ENCODE measurements at regions not wholly inside any gene's neighbourhood (a gene's known extent, or its start where the extent isn't known, plus 50 kb on each side); places are given as distances from the start of the nearest gene placed in this dataset.

DNA sequence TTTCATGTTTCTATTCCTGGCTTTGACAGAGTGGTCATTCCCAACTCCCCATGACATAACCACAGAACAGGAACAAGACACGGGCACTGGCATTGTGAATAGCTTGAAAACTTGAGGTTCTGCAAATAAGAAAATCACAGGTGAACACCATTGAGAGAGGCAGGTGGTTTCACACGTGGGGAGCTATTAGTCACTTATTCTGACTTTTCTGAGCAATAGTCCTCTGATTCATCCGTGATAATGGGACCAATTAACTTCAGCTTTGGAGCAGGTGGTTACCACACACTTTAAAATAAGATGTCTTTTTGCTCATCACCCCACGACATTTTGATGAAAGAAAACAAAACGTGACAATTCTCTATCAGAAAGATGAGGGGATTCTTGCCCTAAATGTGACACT, 224.7 kb downstream of the KLF13 start:
- Histone ChIP-seq H3K9ac (ENCODE audit: low read length) (no peak overlapping the region), H3K27ac (ENCODE audit: low read depth, low read length) (no peak overlapping the region), H3K4me1 (ENCODE audit: control insufficient read depth, insufficient read depth, low read length) (no peaks in the 10 kb centered on the region), H3K36me3 (ENCODE audit: control insufficient read depth, insufficient read depth, low read length) (no peaks in the 10 kb centered on the region), H3K9me3 (ENCODE audit: control insufficient read depth, insufficient read depth, low read depth, low read length) (no peaks in the 10 kb centered on the region), H3K4me3 (ENCODE audit: low read depth, low read length) (no peak overlapping the region), H3K27me3 (ENCODE audit: control insufficient read depth, insufficient read depth, low read length) (no peaks in the 10 kb centered on the region)

DNA sequence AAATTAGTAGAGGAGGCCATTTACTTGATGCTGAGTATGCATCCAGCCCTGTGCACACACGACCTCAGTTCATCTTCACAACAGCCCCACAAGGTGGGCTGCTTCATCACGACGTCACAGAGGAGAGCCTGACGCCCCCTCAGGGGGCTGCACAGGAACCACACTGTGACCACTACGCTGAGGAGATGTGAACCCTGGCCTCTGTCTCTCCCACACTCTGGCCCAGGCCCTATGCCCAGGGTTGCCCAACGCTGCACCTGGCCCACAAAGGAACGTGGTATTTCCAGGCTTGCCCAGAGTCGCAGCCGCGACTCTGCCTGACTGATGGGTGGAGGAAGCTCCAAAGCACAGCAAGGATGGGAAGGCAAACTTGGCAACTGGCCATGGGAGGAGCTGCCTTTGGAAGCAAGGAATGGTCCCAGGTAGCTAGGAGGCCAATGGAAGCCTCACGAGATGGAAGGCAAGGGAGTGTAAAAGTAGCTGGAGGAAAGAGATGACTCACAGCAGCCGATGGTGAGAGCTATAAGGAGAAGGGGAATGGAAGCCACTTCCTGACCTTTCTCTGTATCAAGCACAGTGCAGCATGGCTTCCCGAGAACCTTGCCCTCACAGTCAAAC, 226.0 kb downstream of the KLF13 start:
- Histone ChIP-seq H3K9ac (ENCODE audit: low read length) (no peak overlapping the region), H3K27ac (ENCODE audit: low read depth, low read length) (no peak overlapping the region), H3K9me3 (ENCODE audit: control insufficient read depth, insufficient read depth, low read depth, low read length) (no peaks in the 10 kb centered on the region), H3K4me1 (ENCODE audit: control insufficient read depth, insufficient read depth, low read length) (no peaks in the 10 kb centered on the region), H3K27me3 (ENCODE audit: control insufficient read depth, insufficient read depth, low read length) (no peaks in the 10 kb centered on the region), H3K4me3 (ENCODE audit: low read depth, low read length) (no peak overlapping the region), H3K36me3 (ENCODE audit: control insufficient read depth, insufficient read depth, low read length) (no peaks in the 10 kb centered on the region)

DNA sequence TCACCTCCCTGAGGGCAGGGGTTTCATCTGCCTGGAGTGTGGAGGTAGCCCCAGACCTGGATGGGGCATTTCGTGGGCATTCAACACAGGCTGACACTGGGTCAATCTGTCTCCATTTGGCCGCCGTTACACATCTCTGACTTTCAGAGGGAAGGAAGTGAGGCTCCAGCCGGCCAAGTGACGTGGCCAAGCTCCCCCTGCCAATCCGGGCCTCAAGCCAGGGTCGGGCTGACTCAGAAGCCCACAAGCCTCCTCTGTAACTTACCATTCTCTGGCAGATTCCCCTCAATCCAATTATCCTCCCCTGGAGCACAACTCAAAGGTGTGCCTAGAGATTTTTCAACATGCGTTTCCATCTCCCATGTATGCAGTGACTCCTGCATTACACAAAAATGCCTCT, 227.6 kb downstream of the KLF13 start:
- H3K36me3 ChIP-seq (ENCODE audit: control insufficient read depth, insufficient read depth, low read length) = no peaks in the 10 kb centered on the region
- H3K9me3 ChIP-seq (ENCODE audit: control insufficient read depth, insufficient read depth, low read depth, low read length) = no peaks in the 10 kb centered on the region
- H3K27me3 ChIP-seq (ENCODE audit: control insufficient read depth, insufficient read depth, low read length) = no peaks in the 10 kb centered on the region
- no peak overlapping the region for H3K9ac ChIP-seq (ENCODE audit: low read length)
- H3K27ac ChIP-seq (ENCODE audit: low read depth, low read length) = no peak overlapping the region
- no peak overlapping the region for H3K4me3 ChIP-seq (ENCODE audit: low read depth, low read length)
- H3K4me1 ChIP-seq (ENCODE audit: control insufficient read depth, insufficient read depth, low read length) = no peaks in the 10 kb centered on the region

DNA sequence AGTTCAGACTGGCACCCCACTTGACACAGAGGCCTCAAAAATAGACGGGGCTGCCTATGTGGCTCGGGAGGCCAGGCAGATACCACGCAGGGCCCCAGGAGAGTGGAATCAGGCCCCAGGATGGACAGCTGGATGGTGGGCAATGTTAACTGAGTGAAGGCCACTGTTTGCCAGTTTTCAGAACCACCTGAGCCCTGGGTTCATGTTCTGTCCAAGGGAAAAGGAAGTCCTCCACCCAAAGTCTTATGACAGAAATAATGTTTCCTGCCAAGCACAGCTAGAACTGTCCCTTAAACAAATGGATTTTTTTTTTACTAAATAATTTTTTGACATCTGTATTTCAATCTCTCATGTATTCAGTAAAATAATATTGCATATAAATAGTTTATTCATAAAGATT, 228.4 kb downstream of the KLF13 start:
- Histone ChIP-seq H3K4me3 (ENCODE audit: low read depth, low read length) (no peak overlapping the region), H3K9ac (ENCODE audit: low read length) (no peak overlapping the region), H3K36me3 (ENCODE audit: control insufficient read depth, insufficient read depth, low read length) (no peaks in the 10 kb centered on the region), H3K9me3 (ENCODE audit: control insufficient read depth, insufficient read depth, low read depth, low read length) (no peaks in the 10 kb centered on the region), H3K27me3 (ENCODE audit: control insufficient read depth, insufficient read depth, low read length) (no peaks in the 10 kb centered on the region), H3K27ac (ENCODE audit: low read depth, low read length) (no peak overlapping the region), H3K4me1 (ENCODE audit: control insufficient read depth, insufficient read depth, low read length) (no peaks in the 10 kb centered on the region)

DNA sequence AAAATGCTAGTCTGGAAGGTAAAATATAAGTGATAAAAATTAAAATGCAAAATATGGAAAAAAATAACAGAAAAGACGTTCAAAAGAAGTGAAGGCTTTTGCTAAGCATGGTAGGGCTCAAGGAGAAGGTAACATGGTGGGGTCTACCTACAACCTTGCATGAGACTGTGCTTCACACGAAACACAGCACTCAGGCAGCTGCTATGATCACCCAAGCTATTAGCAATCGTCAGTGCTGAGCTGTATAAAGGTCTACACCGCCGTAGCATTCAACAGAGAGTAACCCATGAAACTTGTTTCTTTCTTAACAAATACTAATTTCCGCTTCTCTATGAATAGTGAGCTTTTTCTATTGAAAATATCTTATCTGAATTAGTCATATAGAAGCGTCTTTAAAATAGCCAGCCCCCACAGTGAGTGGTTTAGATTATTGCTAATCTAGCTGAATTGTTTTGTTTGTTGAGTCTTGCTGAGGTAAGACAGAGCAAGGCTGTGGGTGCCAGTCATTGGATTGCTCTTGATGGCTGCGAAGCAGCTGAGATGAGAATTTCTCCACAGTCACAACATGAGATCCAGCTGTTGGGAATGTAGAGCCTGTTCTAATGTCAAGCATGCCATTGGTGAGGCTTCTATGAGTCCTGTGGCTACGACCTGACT, 230.0 kb downstream of the KLF13 start:
- Histone ChIP-seq H3K27me3 (ENCODE audit: control insufficient read depth, insufficient read depth, low read length) (no peaks in the 10 kb centered on the region), H3K4me3 (ENCODE audit: low read depth, low read length) (no peak overlapping the region), H3K36me3 (ENCODE audit: control insufficient read depth, insufficient read depth, low read length) (no peaks in the 10 kb centered on the region), H3K9ac (ENCODE audit: low read length) (no peak overlapping the region), H3K9me3 (ENCODE audit: control insufficient read depth, insufficient read depth, low read depth, low read length) (no peaks in the 10 kb centered on the region), H3K4me1 (ENCODE audit: control insufficient read depth, insufficient read depth, low read length) (no peaks in the 10 kb centered on the region), H3K27ac (ENCODE audit: low read depth, low read length) (no peak overlapping the region)

DNA sequence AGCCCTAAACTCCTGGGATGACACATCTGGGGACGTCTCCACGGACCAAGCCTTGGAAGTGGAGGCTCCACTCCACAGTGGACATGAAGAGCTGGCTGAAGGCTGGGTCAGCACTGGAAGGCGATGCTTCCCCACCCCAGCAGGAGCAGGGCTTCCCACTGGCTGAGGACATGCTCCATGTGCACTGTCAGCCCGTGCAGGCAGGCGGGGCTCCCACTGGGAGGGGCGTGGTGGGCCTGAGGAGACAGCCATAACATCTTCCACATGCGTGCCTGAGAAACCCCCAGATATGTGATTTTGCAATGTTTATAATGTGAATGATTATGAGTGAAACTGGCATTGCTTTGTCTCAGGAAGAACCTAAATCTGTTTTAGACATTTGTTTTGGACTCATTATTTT, 231.3 kb downstream of the KLF13 start:
- H3K27me3 ChIP-seq (ENCODE audit: control insufficient read depth, insufficient read depth, low read length) = no peaks in the 10 kb centered on the region
- no peak overlapping the region for H3K27ac ChIP-seq (ENCODE audit: low read depth, low read length)
- H3K4me1 ChIP-seq (ENCODE audit: control insufficient read depth, insufficient read depth, low read length) = no peaks in the 10 kb centered on the region
- H3K9me3 ChIP-seq (ENCODE audit: control insufficient read depth, insufficient read depth, low read depth, low read length) = no peaks in the 10 kb centered on the region
- H3K4me3 ChIP-seq (ENCODE audit: low read depth, low read length) = no peak overlapping the region
- no peaks in the 10 kb centered on the region for H3K36me3 ChIP-seq (ENCODE audit: control insufficient read depth, insufficient read depth, low read length)
- H3K9ac ChIP-seq (ENCODE audit: low read length) = no peak overlapping the region

DNA sequence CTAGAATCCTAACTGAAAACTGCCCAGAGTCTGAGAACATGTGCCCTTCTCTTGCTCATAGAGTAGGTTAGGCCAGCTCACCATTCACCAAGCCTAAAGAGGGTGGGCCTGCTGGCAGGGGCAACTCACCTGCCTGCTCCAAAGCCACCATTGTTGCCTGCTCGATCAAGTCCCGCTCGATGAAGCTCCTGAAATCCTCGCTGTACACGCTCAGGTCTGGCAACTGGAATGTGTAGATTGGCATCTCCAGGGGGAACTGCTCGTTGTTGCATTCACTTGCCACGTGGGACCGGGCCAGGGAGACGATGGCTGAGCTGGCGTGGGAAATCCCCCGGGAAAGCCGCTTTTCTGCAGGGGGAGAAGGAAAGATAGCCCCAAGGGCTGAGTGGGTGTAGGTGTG, 232.2 kb downstream of the KLF13 start:
- no peak overlapping the region for H3K27ac ChIP-seq (ENCODE audit: low read depth, low read length)
- no peak overlapping the region for H3K9ac ChIP-seq (ENCODE audit: low read length)
- H3K27me3 ChIP-seq (ENCODE audit: control insufficient read depth, insufficient read depth, low read length) = no peaks in the 10 kb centered on the region
- H3K9me3 ChIP-seq (ENCODE audit: control insufficient read depth, insufficient read depth, low read depth, low read length) = no peaks in the 10 kb centered on the region
- no peaks in the 10 kb centered on the region for H3K36me3 ChIP-seq (ENCODE audit: control insufficient read depth, insufficient read depth, low read length)
- no peaks in the 10 kb centered on the region for H3K4me1 ChIP-seq (ENCODE audit: control insufficient read depth, insufficient read depth, low read length)
- no peak overlapping the region for H3K4me3 ChIP-seq (ENCODE audit: low read depth, low read length)

DNA sequence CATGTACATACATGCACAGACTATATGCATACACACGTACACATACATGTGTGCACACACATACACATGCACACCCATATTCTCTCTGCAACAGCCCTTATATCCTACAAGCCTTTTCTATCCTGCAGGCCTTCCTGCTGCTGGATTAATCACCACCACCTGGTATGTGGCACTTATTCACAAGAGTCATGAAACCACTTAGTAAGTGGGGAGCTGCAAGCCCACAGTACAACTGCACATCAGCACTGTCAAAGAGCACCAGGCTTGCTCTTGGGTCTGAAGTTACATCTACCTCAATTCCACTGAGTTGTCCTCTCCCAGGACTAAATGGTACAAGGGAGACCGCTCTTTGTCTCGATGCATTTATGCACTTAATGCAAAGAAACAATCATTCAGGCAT, 233.2 kb downstream of the KLF13 start:
- Histone ChIP-seq H3K4me1 (ENCODE audit: control insufficient read depth, insufficient read depth, low read length) (no peaks in the 10 kb centered on the region), H3K27ac (ENCODE audit: low read depth, low read length) (no peak overlapping the region), H3K36me3 (ENCODE audit: control insufficient read depth, insufficient read depth, low read length) (no peaks in the 10 kb centered on the region), H3K9ac (ENCODE audit: low read length) (no peak overlapping the region), H3K9me3 (ENCODE audit: control insufficient read depth, insufficient read depth, low read depth, low read length) (no peaks in the 10 kb centered on the region), H3K27me3 (ENCODE audit: control insufficient read depth, insufficient read depth, low read length) (no peaks in the 10 kb centered on the region), H3K4me3 (ENCODE audit: low read depth, low read length) (no peak overlapping the region)

DNA sequence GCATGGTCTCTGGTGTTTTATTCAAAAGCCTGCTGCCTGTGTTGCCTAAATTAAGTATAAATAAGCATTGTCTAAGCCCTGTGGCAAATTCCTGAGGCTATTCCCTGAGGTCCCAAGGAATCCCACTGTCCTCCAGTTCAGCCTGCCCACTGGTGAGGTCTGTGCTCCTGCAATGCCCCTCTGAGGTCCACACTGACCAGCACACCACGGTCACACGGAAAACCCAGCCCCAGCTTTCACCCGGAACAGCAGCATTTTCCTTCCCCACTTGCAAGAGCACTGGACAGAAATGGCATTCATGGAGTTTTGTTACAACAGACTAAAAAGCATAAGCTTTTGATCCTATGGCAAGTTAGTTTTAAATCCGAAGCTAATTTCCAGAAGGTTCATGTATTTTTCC, 234.0 kb downstream of the KLF13 start:
- no peaks in the 10 kb centered on the region for H3K27me3 ChIP-seq (ENCODE audit: control insufficient read depth, insufficient read depth, low read length)
- no peaks in the 10 kb centered on the region for H3K9me3 ChIP-seq (ENCODE audit: control insufficient read depth, insufficient read depth, low read depth, low read length)
- H3K27ac ChIP-seq (ENCODE audit: low read depth, low read length) = no peak overlapping the region
- H3K9ac ChIP-seq (ENCODE audit: low read length) = no peak overlapping the region
- H3K4me3 ChIP-seq (ENCODE audit: low read depth, low read length) = no peak overlapping the region
- no peaks in the 10 kb centered on the region for H3K4me1 ChIP-seq (ENCODE audit: control insufficient read depth, insufficient read depth, low read length)
- H3K36me3 ChIP-seq (ENCODE audit: control insufficient read depth, insufficient read depth, low read length) = no peaks in the 10 kb centered on the region

DNA sequence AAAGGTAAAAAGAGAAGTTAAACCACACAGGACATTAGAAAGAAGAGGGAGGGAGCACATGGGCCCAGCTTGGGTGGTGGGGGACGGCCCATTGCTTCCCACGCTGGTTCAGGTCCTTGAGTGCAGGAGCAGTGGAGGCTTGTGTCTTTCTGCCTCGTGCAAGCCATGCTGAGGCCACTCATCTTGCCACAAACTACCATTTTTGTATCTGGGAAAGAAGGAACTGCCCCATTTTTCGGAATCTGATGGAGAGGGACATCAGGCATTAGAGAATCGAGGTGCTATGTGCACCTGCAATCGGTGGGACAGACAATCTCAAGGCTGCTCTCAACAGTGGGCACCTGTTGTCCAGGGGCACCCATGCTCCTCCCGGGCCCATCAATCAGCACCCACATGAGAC, 234.5 kb downstream of the KLF13 start:
- Histone ChIP-seq H3K4me1 (ENCODE audit: control insufficient read depth, insufficient read depth, low read length) (no peaks in the 10 kb centered on the region), H3K4me3 (ENCODE audit: low read depth, low read length) (no peak overlapping the region), H3K36me3 (ENCODE audit: control insufficient read depth, insufficient read depth, low read length) (no peaks in the 10 kb centered on the region), H3K9me3 (ENCODE audit: control insufficient read depth, insufficient read depth, low read depth, low read length) (no peaks in the 10 kb centered on the region), H3K27ac (ENCODE audit: low read depth, low read length) (no peak overlapping the region), H3K27me3 (ENCODE audit: control insufficient read depth, insufficient read depth, low read length) (no peaks in the 10 kb centered on the region), H3K9ac (ENCODE audit: low read length) (no peak overlapping the region)

DNA sequence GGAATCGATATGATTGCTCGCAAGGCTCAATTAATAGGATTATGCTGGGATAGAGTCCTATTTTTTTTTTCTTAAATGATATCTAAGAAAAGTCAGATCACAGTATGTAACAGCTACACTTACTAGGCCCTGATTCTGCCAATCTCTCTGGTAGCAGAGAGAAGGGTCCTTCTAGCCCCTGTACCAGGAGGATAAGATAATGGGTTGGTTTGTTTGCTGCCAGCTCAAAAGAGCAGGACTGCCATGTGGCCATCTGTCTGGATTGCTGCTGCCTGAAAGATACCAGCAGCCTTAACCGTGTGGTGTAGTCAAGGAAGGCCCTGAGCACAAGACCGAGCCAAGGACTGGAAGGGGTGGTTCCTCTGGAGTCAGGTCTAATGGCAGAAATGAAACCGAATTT, 236.4 kb downstream of the KLF13 start:
- H3K4me1 ChIP-seq (ENCODE audit: control insufficient read depth, insufficient read depth, low read length) = no peaks in the 10 kb centered on the region
- H3K9me3 ChIP-seq (ENCODE audit: control insufficient read depth, insufficient read depth, low read depth, low read length) = 0 out of 2 replicates have a peak, but pooled peaks cover 8% of the 10 kb centered on the region
- H3K9ac ChIP-seq (ENCODE audit: low read length) = no peak overlapping the region
- no peaks in the 10 kb centered on the region for H3K36me3 ChIP-seq (ENCODE audit: control insufficient read depth, insufficient read depth, low read length)
- no peak overlapping the region for H3K27ac ChIP-seq (ENCODE audit: low read depth, low read length)
- no peaks in the 10 kb centered on the region for H3K27me3 ChIP-seq (ENCODE audit: control insufficient read depth, insufficient read depth, low read length)
- no peak overlapping the region for H3K4me3 ChIP-seq (ENCODE audit: low read depth, low read length)
